ENCODE measurements at regions not wholly inside any gene's neighbourhood (a gene's known extent, or its start where the extent isn't known, plus 50 kb on each side); places are given as distances from the start of the nearest gene placed in this dataset.

- H3K27me3 ChIP-seq (replicated peaks; ENCODE audit: insufficient read depth) = no peaks in the 10 kb centered on the region
- no peaks in the 10 kb centered on the region for H3K79me2 ChIP-seq (ENCODE audit: insufficient read depth)
- no peaks in the 10 kb centered on the region for H3K4me1 ChIP-seq (ENCODE audit: insufficient read depth)
- no peak overlapping the region for H3K4me2 ChIP-seq (ENCODE audit: unreplicated experiment)
- H3F3A ChIP-seq (ENCODE audit: insufficient read depth) = no peaks in the 10 kb centered on the region
- H2AFZ ChIP-seq = no peak overlapping the region
- no peaks in the 10 kb centered on the region for H3K9me3 ChIP-seq (ENCODE audit: low read depth)
- H4K20me1 ChIP-seq (ENCODE audit: insufficient read depth) = no peaks in the 10 kb centered on the region
- H3K9ac ChIP-seq = no peak overlapping the region
- H3K4me3 ChIP-seq = no peak overlapping the region
- H3K27ac ChIP-seq = no peak overlapping the region
- DNase-seq = no peak
- H3K36me3 ChIP-seq (ENCODE audit: low read depth) = no peaks in the 10 kb centered on the region
- WGBS, 2 experiments (ENCODE audit: low coverage in 1 of 2, low lambda C conversion rate in 2 of 2, missing lambda C conversion rate in 2 of 2) = 55 to 62% methylated on average over 3 of the region's 3 CpGs
- in situ Hi-C loops (cut with MboI) = no loop called here
- TF ChIP-seq EZH2phosphoT487 (IDR thresholded peaks at IDR 0.05; ENCODE audit: insufficient read depth, low read depth) (no peak), EZH2 (IDR thresholded peaks at IDR 0.05; ENCODE audit: insufficient read depth, poor library complexity, severe bottlenecking) (no peak)
- H3K9me2 ChIP-seq (ENCODE audit: insufficient read depth) = no peaks in the 10 kb centered on the region
Observed at GRCh38 chr6:141843178-141843834, 289.4 kb upstream of the GJE1 start.

- Histone ChIP-seq H3K4me3 (no peak overlapping the region), H3K79me2 (ENCODE audit: insufficient read depth) (no peaks in the 10 kb centered on the region), H3K27ac (no peak overlapping the region), H3K9ac (no peak overlapping the region), H3K9me2 (ENCODE audit: insufficient read depth) (no peaks in the 10 kb centered on the region), H3K9me3 (ENCODE audit: low read depth) (no peaks in the 10 kb centered on the region), H2AFZ (no peak overlapping the region), H3K36me3 (ENCODE audit: low read depth) (no peaks in the 10 kb centered on the region), H3F3A (ENCODE audit: insufficient read depth) (no peaks in the 10 kb centered on the region), H3K4me1 (ENCODE audit: insufficient read depth) (no peaks in the 10 kb centered on the region), H4K20me1 (ENCODE audit: insufficient read depth) (no peaks in the 10 kb centered on the region), H3K27me3 (replicated peaks; ENCODE audit: insufficient read depth) (no peaks in the 10 kb centered on the region), H3K4me2 (ENCODE audit: unreplicated experiment) (no peak overlapping the region)
- 62 to 69% methylated on average over 7 of the region's 7 CpGs for WGBS, 2 experiments (ENCODE audit: low coverage in 1 of 2, low lambda C conversion rate in 2 of 2, missing lambda C conversion rate in 2 of 2)
- no peak for TF ChIP-seq EZH2 (IDR thresholded peaks at IDR 0.05; ENCODE audit: insufficient read depth, poor library complexity, severe bottlenecking)
- no peak for TF ChIP-seq EZH2phosphoT487 (IDR thresholded peaks at IDR 0.05; ENCODE audit: insufficient read depth, low read depth)
- DNase-seq = no peak
- in situ Hi-C loops (cut with MboI) = no loop called here
Observed at GRCh38 chr6:141833001-141833655, 299.6 kb upstream of the GJE1 start.

- Histone ChIP-seq H3K4me1 (ENCODE audit: insufficient read depth) (no peaks in the 10 kb centered on the region), H2AFZ (no peak overlapping the region), H3F3A (ENCODE audit: insufficient read depth) (no peaks in the 10 kb centered on the region), H3K36me3 (ENCODE audit: low read depth) (no peaks in the 10 kb centered on the region), H3K4me2 (ENCODE audit: unreplicated experiment) (no peak overlapping the region), H3K9me3 (ENCODE audit: low read depth) (no peaks in the 10 kb centered on the region), H3K9ac (no peak overlapping the region), H3K27ac (no peak overlapping the region), H3K27me3 (replicated peaks; ENCODE audit: insufficient read depth) (no peaks in the 10 kb centered on the region), H3K79me2 (ENCODE audit: insufficient read depth) (no peaks in the 10 kb centered on the region), H4K20me1 (ENCODE audit: insufficient read depth) (no peaks in the 10 kb centered on the region), H3K4me3 (no peak overlapping the region), H3K9me2 (ENCODE audit: insufficient read depth) (no peaks in the 10 kb centered on the region)
- 31 to 32% methylated on average over 1 of the region's 1 CpG for WGBS, 2 experiments (ENCODE audit: low coverage in 1 of 2, low lambda C conversion rate in 2 of 2, missing lambda C conversion rate in 2 of 2)
- no peak for TF ChIP-seq EZH2phosphoT487 (IDR thresholded peaks at IDR 0.05; ENCODE audit: insufficient read depth, low read depth)
- no peak for TF ChIP-seq EZH2 (IDR thresholded peaks at IDR 0.05; ENCODE audit: insufficient read depth, poor library complexity, severe bottlenecking)
- DNase-seq = no peak
- in situ Hi-C loops (cut with MboI) = no loop called here
Observed at GRCh38 chr6:141830530-141830929, 302.2 kb upstream of the GJE1 start.

GRCh38 chr6:141829566-141830360 lies 303.0 kb upstream of the GJE1 start:
- Histone ChIP-seq H3K4me1 (ENCODE audit: insufficient read depth) (no peaks in the 10 kb centered on the region), H2AFZ (no peak overlapping the region), H3K9me2 (ENCODE audit: insufficient read depth) (no peaks in the 10 kb centered on the region), H3K9ac (no peak overlapping the region), H4K20me1 (ENCODE audit: insufficient read depth) (no peaks in the 10 kb centered on the region), H3K79me2 (ENCODE audit: insufficient read depth) (no peaks in the 10 kb centered on the region), H3F3A (ENCODE audit: insufficient read depth) (no peaks in the 10 kb centered on the region), H3K36me3 (ENCODE audit: low read depth) (no peaks in the 10 kb centered on the region), H3K4me3 (no peak overlapping the region), H3K27ac (no peak overlapping the region), H3K4me2 (ENCODE audit: unreplicated experiment) (no peak overlapping the region), H3K27me3 (replicated peaks; ENCODE audit: insufficient read depth) (no peaks in the 10 kb centered on the region), H3K9me3 (ENCODE audit: low read depth) (no peaks in the 10 kb centered on the region)
- DNase-seq = no peak
- WGBS, 2 experiments (ENCODE audit: low coverage in 1 of 2, low lambda C conversion rate in 2 of 2, missing lambda C conversion rate in 2 of 2) = 34 to 37% methylated on average over 4 of the region's 4 CpGs
- in situ Hi-C loops (cut with MboI) = no loop called here
- TF ChIP-seq EZH2 (IDR thresholded peaks at IDR 0.05; ENCODE audit: insufficient read depth, poor library complexity, severe bottlenecking) (no peak), EZH2phosphoT487 (IDR thresholded peaks at IDR 0.05; ENCODE audit: insufficient read depth, low read depth) (no peak)

Measured in GM23248 (cell line).